ENCODE measurements at regions not wholly inside any gene's neighbourhood (a gene's known extent, or its start where the extent isn't known, plus 50 kb on each side); places are given as distances from the start of the nearest gene placed in this dataset.
"Not testable (repeated sequence)": the region's sequence is repeated elsewhere in the genome, so short reads cannot be mapped to it uniquely, and the experiment has no call there.

- Mint-ChIP-seq H3K36me3 (ENCODE audit: low read depth, unreplicated experiment) (no peaks in the 10 kb centered on the region), H3K27me3 (ENCODE audit: low read depth, unreplicated experiment) (peaks cover 2% of the 10 kb centered on the region), H3K4me3 (ENCODE audit: unreplicated experiment) (no peak overlapping the region), H3K9me3 (ENCODE audit: unreplicated experiment) (peaks cover 4% of the 10 kb centered on the region), H3K27ac (ENCODE audit: unreplicated experiment) (no peak overlapping the region), H3K4me1 (ENCODE audit: low read depth, unreplicated experiment) (no peaks in the 10 kb centered on the region)
- Histone ChIP-seq H3K9ac (ENCODE audit: low read length) (no peak overlapping the region), H3K79me2 (ENCODE audit: insufficient read depth, low read length) (no peaks in the 10 kb centered on the region), H4K20me1 (ENCODE audit: insufficient read depth, low read length) (no peaks in the 10 kb centered on the region), H3K4me3 (ENCODE audit: insufficient read depth, low read depth, low read length) (no peak overlapping the region), H2AFZ (ENCODE audit: low read depth, low read length) (no peak overlapping the region), H3K27ac (ENCODE audit: low read depth, low read length) (no peak overlapping the region), H3K9me3 (ENCODE audit: insufficient read depth, low read depth, low read length) (no peaks in the 10 kb centered on the region), H3K4me2 (ENCODE audit: low read length) (no peak overlapping the region), H3K27me3 (ENCODE audit: insufficient read depth, low read length) (no peaks in the 10 kb centered on the region), H3K4me1 (ENCODE audit: insufficient read depth, low read length) (no peaks in the 10 kb centered on the region), H3K36me3 (ENCODE audit: insufficient read depth, low read length) (no peaks in the 10 kb centered on the region)
- FAIRE-seq (no peak), DNase-seq (ENCODE audit: low read depth) (no peak)
- TF ChIP-seq CTCF (IDR thresholded peaks at IDR 0.05; ENCODE audit: insufficient read depth, low read depth, low read length) (no peak), EZH2 (IDR thresholded peaks at IDR 0.05; ENCODE audit: insufficient read depth, low read length) (no peak)
These were observed 194.3 kb upstream of the PIK3R1 start for GRCh38 chr5:68021227-68021626.

DNA sequence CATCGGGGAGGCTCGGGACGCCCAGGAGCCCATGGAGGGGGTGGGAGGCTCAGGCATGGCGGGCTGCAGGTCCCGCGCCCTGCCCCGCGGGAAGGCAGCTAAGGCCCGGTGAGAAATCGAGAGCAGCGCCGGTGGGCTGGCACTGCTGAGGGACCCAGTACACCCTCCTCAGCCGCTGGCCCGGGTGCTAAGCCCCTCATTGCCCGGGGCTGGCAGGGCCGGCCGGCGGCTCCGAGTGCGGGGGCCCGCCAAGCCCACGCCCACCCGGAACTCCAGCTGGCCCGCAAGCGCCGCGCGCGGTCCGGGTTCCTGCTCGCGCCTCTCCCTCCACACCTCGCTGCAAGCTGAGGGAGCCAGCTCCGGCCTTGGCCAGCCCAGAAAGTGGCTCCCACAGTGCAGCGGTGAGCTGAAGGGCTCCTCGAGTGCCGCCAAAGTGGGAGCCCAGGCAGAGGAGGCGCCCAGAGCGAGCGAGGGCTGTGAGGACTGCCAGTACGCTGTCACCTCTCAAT is 195.0 kb upstream of the PIK3R1 start:
- not testable (repeated sequence) for H3K9me3 Mint-ChIP-seq (ENCODE audit: unreplicated experiment); H4K20me1 ChIP-seq (ENCODE audit: insufficient read depth, low read length); H3K4me1 ChIP-seq (ENCODE audit: insufficient read depth, low read length); H3K27ac Mint-ChIP-seq (ENCODE audit: unreplicated experiment); H3K9ac ChIP-seq (ENCODE audit: low read length); H3K4me2 ChIP-seq (ENCODE audit: low read length); DNase-seq (ENCODE audit: low read depth); H3K4me1 Mint-ChIP-seq (ENCODE audit: low read depth, unreplicated experiment); H3K36me3 Mint-ChIP-seq (ENCODE audit: low read depth, unreplicated experiment); H3K4me3 ChIP-seq (ENCODE audit: insufficient read depth, low read depth, low read length); H3K9me3 ChIP-seq (ENCODE audit: insufficient read depth, low read depth, low read length); FAIRE-seq; H3K27ac ChIP-seq (ENCODE audit: low read depth, low read length); H3K36me3 ChIP-seq (ENCODE audit: insufficient read depth, low read length); H3K27me3 Mint-ChIP-seq (ENCODE audit: low read depth, unreplicated experiment); H3K4me3 Mint-ChIP-seq (ENCODE audit: unreplicated experiment); H3K27me3 ChIP-seq (ENCODE audit: insufficient read depth, low read length); H3K79me2 ChIP-seq (ENCODE audit: insufficient read depth, low read length); H2AFZ ChIP-seq (ENCODE audit: low read depth, low read length)

- Histone ChIP-seq H3K9ac (ENCODE audit: low read length) (no peak overlapping the region), H3K36me3 (ENCODE audit: insufficient read depth, low read length) (no peaks in the 10 kb centered on the region), H3K9me3 (ENCODE audit: insufficient read depth, low read depth, low read length) (no peaks in the 10 kb centered on the region), H2AFZ (ENCODE audit: low read depth, low read length) (no peak overlapping the region), H3K4me2 (ENCODE audit: low read length) (no peak overlapping the region), H4K20me1 (ENCODE audit: insufficient read depth, low read length) (no peaks in the 10 kb centered on the region), H3K27me3 (ENCODE audit: insufficient read depth, low read length) (no peaks in the 10 kb centered on the region), H3K4me1 (ENCODE audit: insufficient read depth, low read length) (no peaks in the 10 kb centered on the region), H3K79me2 (ENCODE audit: insufficient read depth, low read length) (no peaks in the 10 kb centered on the region), H3K4me3 (ENCODE audit: insufficient read depth, low read depth, low read length) (no peak overlapping the region), H3K27ac (ENCODE audit: low read depth, low read length) (no peak overlapping the region)
- H3K27ac Mint-ChIP-seq (ENCODE audit: unreplicated experiment), result no peak overlapping the region
- peaks cover 4% of the 10 kb centered on the region for H3K27me3 Mint-ChIP-seq (ENCODE audit: low read depth, unreplicated experiment)
- H3K36me3 Mint-ChIP-seq (ENCODE audit: low read depth, unreplicated experiment), result no peaks in the 10 kb centered on the region
- FAIRE-seq (no peak), DNase-seq (ENCODE audit: low read depth) (no peak)
- H3K4me1 Mint-ChIP-seq (ENCODE audit: low read depth, unreplicated experiment), result peaks cover 5% of the 10 kb centered on the region
- no peak overlapping the region for H3K4me3 Mint-ChIP-seq (ENCODE audit: unreplicated experiment)
- peaks cover 7% of the 10 kb centered on the region for H3K9me3 Mint-ChIP-seq (ENCODE audit: unreplicated experiment)
- TF ChIP-seq CTCF (IDR thresholded peaks at IDR 0.05; ENCODE audit: insufficient read depth, low read depth, low read length) (no peak), EZH2 (IDR thresholded peaks at IDR 0.05; ENCODE audit: insufficient read depth, low read length) (no peak)
These were observed 199.9 kb upstream of the PIK3R1 start for GRCh38 chr5:68015381-68016302.

Data from astrocyte (in vitro differentiated cells and primary cell).